ENCODE measurements at regions not wholly inside any gene's neighbourhood (a gene's known extent, or its start where the extent isn't known, plus 50 kb on each side); places are given as distances from the start of the nearest gene placed in this dataset.

GRCh38 chr5:67490543-67491321 lies 294.1 kb upstream of the CD180 start:
- Histone ChIP-seq H3K27me3 (ENCODE audit: control insufficient read depth in 1 of 2, insufficient read depth in 2 of 2, low read length in 2 of 2) (no peaks in the 10 kb centered on the region), H3K4me1 (ENCODE audit: control insufficient read depth, insufficient read depth, low read length) (peaks cover 12% of the 10 kb centered on the region), H3K4me3 (ENCODE audit: low read length in 2 of 2) (no peak overlapping the region), H3K9ac (ENCODE audit: low read length in 2 of 2) (no peak overlapping the region), H3K9me3 (ENCODE audit: control insufficient read depth in 2 of 2, low read length in 2 of 2) (no peaks in the 10 kb centered on the region), H3K27ac (ENCODE audit: low read length) (no peak overlapping the region), H3K36me3 (ENCODE audit: control insufficient read depth in 2 of 2, insufficient read depth in 2 of 2, low read length in 2 of 2) (no peaks in the 10 kb centered on the region)

DNA sequence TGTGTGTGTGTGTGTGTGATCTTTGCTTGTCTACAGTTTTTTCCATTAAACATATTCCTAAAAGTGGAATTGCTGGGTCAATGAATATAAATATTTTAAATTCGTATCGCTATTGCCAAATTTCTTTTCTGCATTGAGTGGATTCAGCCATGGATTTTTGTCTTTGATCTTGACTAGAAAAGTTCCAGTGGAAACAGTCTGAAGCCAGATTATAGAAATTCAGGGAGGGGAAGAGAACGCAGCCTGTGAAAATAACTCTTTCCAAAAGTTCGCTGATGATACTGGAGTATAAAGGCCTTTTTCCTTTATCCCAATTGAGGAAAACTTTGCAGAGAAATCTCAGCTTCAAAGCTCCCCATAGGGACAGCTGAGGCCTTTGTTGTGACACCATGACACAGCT lies 292.3 kb upstream of the CD180 start:
- Histone ChIP-seq H3K27ac (ENCODE audit: low read length) (peak overlapping the region; percentile 26), H3K4me1 (ENCODE audit: control insufficient read depth, insufficient read depth, low read length) (peaks cover 12% of the 10 kb centered on the region), H3K27me3 (ENCODE audit: control insufficient read depth in 1 of 2, insufficient read depth in 2 of 2, low read length in 2 of 2) (no peaks in the 10 kb centered on the region), H3K4me3 (ENCODE audit: low read length in 2 of 2) (no peak overlapping the region), H3K9ac (ENCODE audit: low read length in 2 of 2) (no peak overlapping the region), H3K9me3 (ENCODE audit: control insufficient read depth in 2 of 2, low read length in 2 of 2) (no peaks in the 10 kb centered on the region), H3K36me3 (ENCODE audit: control insufficient read depth in 2 of 2, insufficient read depth in 2 of 2, low read length in 2 of 2) (no peaks in the 10 kb centered on the region)

DNA sequence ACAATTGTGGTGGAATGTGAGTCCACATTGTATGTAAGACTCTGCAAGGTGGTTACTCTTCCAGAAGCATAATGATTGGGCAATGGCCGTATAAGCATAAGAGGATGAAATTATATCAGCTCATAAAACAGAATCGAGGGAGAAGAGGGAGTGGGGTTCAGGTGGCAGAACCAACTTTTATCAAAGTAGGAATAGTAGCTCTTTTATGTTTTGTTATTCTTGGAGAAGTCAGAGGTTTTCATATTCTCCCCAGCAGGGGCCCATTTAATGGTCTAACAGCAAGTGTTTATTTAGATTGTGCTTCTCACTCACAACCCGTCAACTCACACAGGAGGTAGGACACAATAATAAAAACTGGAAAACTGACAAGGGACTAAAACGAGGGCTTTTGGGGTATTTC lies 291.3 kb upstream of the CD180 start:
- no peaks in the 10 kb centered on the region for H3K36me3 ChIP-seq (ENCODE audit: control insufficient read depth in 2 of 2, insufficient read depth in 2 of 2, low read length in 2 of 2)
- H3K9ac ChIP-seq (ENCODE audit: low read length in 2 of 2), result no peak overlapping the region
- no peaks in the 10 kb centered on the region for H3K9me3 ChIP-seq (ENCODE audit: control insufficient read depth in 2 of 2, low read length in 2 of 2)
- H3K27ac ChIP-seq (ENCODE audit: low read length), result no peak overlapping the region
- H3K27me3 ChIP-seq (ENCODE audit: control insufficient read depth in 1 of 2, insufficient read depth in 2 of 2, low read length in 2 of 2), result no peaks in the 10 kb centered on the region
- peaks cover 9% of the 10 kb centered on the region for H3K4me1 ChIP-seq (ENCODE audit: control insufficient read depth, insufficient read depth, low read length)
- no peak overlapping the region for H3K4me3 ChIP-seq (ENCODE audit: low read length in 2 of 2)

DNA sequence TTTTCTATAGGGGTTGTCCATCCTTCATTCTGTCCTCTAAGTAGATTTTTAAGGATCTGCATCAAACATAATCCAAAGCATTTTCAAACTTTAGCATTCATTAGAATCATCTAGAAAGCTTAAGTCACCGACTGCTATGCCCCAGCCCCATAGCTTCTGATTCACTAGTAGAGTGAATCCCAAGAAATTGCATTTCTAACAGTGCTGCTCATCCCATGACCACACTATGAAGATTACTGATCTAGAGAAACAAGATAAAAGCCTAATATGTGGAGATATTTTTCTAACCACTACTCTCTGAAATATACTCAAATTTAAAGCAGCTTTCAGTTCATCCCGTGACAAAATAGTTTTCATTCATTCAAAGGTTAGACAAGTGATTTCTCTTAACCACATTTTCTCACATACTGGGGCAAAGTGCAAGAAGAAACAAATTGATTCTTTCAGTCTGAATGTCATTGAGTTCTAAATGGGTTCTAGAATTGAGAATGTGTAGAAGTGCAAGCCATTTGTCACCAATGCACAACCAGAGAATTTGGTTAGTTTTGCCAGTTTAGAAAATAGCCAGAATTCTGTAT lies 286.9 kb upstream of the CD180 start:
- Histone ChIP-seq H3K4me3 (ENCODE audit: low read length in 2 of 2) (no peak overlapping the region), H3K9ac (ENCODE audit: low read length in 2 of 2) (no peak overlapping the region), H3K36me3 (ENCODE audit: control insufficient read depth in 2 of 2, insufficient read depth in 2 of 2, low read length in 2 of 2) (no peaks in the 10 kb centered on the region), H3K9me3 (ENCODE audit: control insufficient read depth in 2 of 2, low read length in 2 of 2) (no peaks in the 10 kb centered on the region), H3K27ac (ENCODE audit: low read length) (no peak overlapping the region), H3K27me3 (ENCODE audit: control insufficient read depth in 1 of 2, insufficient read depth in 2 of 2, low read length in 2 of 2) (no peaks in the 10 kb centered on the region), H3K4me1 (ENCODE audit: control insufficient read depth, insufficient read depth, low read length) (no peaks in the 10 kb centered on the region)

DNA sequence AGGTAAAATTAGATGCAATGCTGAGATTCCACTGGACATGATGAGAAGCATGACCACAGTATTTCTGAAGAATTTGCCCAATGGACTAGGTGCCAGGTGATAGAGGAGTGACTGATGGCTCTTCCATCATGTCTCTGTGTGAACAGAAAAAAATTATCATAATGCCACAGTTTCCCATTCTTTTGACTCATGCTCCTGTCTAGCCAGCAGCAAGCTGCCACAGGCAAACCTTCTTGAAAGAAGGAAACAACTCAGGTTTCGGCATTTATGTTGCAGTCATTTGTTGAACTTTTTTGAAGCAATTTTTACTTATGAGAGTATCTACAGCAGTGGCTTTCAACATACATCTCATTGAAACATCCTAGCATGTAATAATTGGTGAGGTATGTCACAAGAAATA lies 284.8 kb upstream of the CD180 start:
- no peaks in the 10 kb centered on the region for H3K36me3 ChIP-seq (ENCODE audit: control insufficient read depth in 2 of 2, insufficient read depth in 2 of 2, low read length in 2 of 2)
- H3K9me3 ChIP-seq (ENCODE audit: control insufficient read depth in 2 of 2, low read length in 2 of 2), result no peaks in the 10 kb centered on the region
- no peak overlapping the region for H3K27ac ChIP-seq (ENCODE audit: low read length)
- no peaks in the 10 kb centered on the region for H3K27me3 ChIP-seq (ENCODE audit: control insufficient read depth in 1 of 2, insufficient read depth in 2 of 2, low read length in 2 of 2)
- H3K4me1 ChIP-seq (ENCODE audit: control insufficient read depth, insufficient read depth, low read length), result no peaks in the 10 kb centered on the region
- no peak overlapping the region for H3K4me3 ChIP-seq (ENCODE audit: low read length in 2 of 2)
- H3K9ac ChIP-seq (ENCODE audit: low read length in 2 of 2), result no peak overlapping the region

DNA sequence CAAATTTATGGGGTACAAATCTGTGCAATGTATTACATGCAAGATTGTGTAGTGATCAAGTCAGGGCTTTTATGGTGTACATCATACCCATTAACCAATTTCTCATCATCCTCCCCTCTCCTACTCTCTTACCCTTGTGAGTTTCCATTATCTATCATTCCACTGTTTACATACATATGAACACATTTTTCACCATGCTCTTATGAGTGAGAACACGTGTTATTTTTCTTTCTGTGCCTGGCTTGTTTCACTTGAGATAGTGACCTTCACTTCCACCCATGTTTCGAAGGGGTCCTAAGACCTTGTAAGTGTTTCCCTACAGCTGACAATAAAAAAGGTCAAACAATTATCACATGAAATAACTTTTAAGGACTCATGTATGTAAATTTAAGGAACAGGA lies 281.7 kb upstream of the CD180 start:
- H3K9me3 ChIP-seq (ENCODE audit: control insufficient read depth in 2 of 2, low read length in 2 of 2), result no peaks in the 10 kb centered on the region
- no peak overlapping the region for H3K4me3 ChIP-seq (ENCODE audit: low read length in 2 of 2)
- H3K36me3 ChIP-seq (ENCODE audit: control insufficient read depth in 2 of 2, insufficient read depth in 2 of 2, low read length in 2 of 2), result no peaks in the 10 kb centered on the region
- no peak overlapping the region for H3K9ac ChIP-seq (ENCODE audit: low read length in 2 of 2)
- H3K4me1 ChIP-seq (ENCODE audit: control insufficient read depth, insufficient read depth, low read length), result no peaks in the 10 kb centered on the region
- no peaks in the 10 kb centered on the region for H3K27me3 ChIP-seq (ENCODE audit: control insufficient read depth in 1 of 2, insufficient read depth in 2 of 2, low read length in 2 of 2)
- no peak overlapping the region for H3K27ac ChIP-seq (ENCODE audit: low read length)

DNA sequence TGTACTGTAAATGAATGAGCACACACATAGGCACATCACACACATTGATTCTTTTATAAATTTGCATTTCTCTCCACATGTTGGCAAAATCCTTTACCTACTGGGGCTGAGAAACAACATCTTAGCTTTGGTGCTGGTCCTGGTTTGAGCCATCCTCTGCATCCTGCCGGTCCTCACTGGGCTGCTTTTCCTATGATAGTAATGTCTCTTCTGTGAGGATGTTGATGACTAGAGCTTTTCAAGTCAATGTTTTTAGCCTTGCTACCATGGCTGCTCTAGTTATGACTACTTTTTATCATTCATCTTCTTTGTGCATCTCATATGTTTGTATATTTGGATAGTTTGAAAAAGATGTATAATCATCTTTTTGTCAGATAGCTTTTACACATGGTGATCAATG lies 280.4 kb upstream of the CD180 start:
- Histone ChIP-seq H3K9me3 (ENCODE audit: control insufficient read depth in 2 of 2, low read length in 2 of 2) (no peaks in the 10 kb centered on the region), H3K36me3 (ENCODE audit: control insufficient read depth in 2 of 2, insufficient read depth in 2 of 2, low read length in 2 of 2) (no peaks in the 10 kb centered on the region), H3K4me3 (ENCODE audit: low read length in 2 of 2) (no peak overlapping the region), H3K4me1 (ENCODE audit: control insufficient read depth, insufficient read depth, low read length) (no peaks in the 10 kb centered on the region), H3K9ac (ENCODE audit: low read length in 2 of 2) (no peak overlapping the region), H3K27me3 (ENCODE audit: control insufficient read depth in 1 of 2, insufficient read depth in 2 of 2, low read length in 2 of 2) (no peaks in the 10 kb centered on the region), H3K27ac (ENCODE audit: low read length) (no peak overlapping the region)

- no peak overlapping the region for H3K27ac ChIP-seq (ENCODE audit: low read length)
- no peaks in the 10 kb centered on the region for H3K4me1 ChIP-seq (ENCODE audit: control insufficient read depth, insufficient read depth, low read length)
These were observed 279.9 kb upstream of the CD180 start for GRCh38 chr5:67476531-67476930.

GRCh38 chr5:67475489-67475888 lies 278.9 kb upstream of the CD180 start:
- H3K27me3 ChIP-seq (ENCODE audit: control insufficient read depth in 1 of 2, insufficient read depth in 2 of 2, low read length in 2 of 2), result no peaks in the 10 kb centered on the region
- H3K36me3 ChIP-seq (ENCODE audit: control insufficient read depth in 2 of 2, insufficient read depth in 2 of 2, low read length in 2 of 2), result no peaks in the 10 kb centered on the region
- H3K27ac ChIP-seq (ENCODE audit: low read length), result peak overlapping the region; percentile 13
- no peaks in the 10 kb centered on the region for H3K9me3 ChIP-seq (ENCODE audit: control insufficient read depth in 2 of 2, low read length in 2 of 2)
- H3K4me1 ChIP-seq (ENCODE audit: control insufficient read depth, insufficient read depth, low read length), result no peaks in the 10 kb centered on the region
- peak overlapping the region; percentile 44 to 51 for H3K4me3 ChIP-seq (ENCODE audit: low read length in 2 of 2)
- no peak overlapping the region for H3K9ac ChIP-seq (ENCODE audit: low read length in 2 of 2)

More at GRCh38 chr5:67476531-67476930, 279.9 kb upstream of the CD180 start:
- H3K36me3 ChIP-seq (ENCODE audit: control insufficient read depth in 2 of 2, insufficient read depth in 2 of 2, low read length in 2 of 2), result no peaks in the 10 kb centered on the region
- no peaks in the 10 kb centered on the region for H3K27me3 ChIP-seq (ENCODE audit: control insufficient read depth in 1 of 2, insufficient read depth in 2 of 2, low read length in 2 of 2)
- H3K9ac ChIP-seq (ENCODE audit: low read length in 2 of 2), result no peak overlapping the region
- no peaks in the 10 kb centered on the region for H3K9me3 ChIP-seq (ENCODE audit: control insufficient read depth in 2 of 2, low read length in 2 of 2)
- no peak overlapping the region for H3K4me3 ChIP-seq (ENCODE audit: low read length in 2 of 2)

- H3K27ac ChIP-seq (ENCODE audit: low read length), result no peak overlapping the region
- no peaks in the 10 kb centered on the region for H3K4me1 ChIP-seq (ENCODE audit: control insufficient read depth, insufficient read depth, low read length)
- no peaks in the 10 kb centered on the region for H3K36me3 ChIP-seq (ENCODE audit: control insufficient read depth in 2 of 2, insufficient read depth in 2 of 2, low read length in 2 of 2)
- H3K9me3 ChIP-seq (ENCODE audit: control insufficient read depth in 2 of 2, low read length in 2 of 2), result no peaks in the 10 kb centered on the region
- H3K27me3 ChIP-seq (ENCODE audit: control insufficient read depth in 1 of 2, insufficient read depth in 2 of 2, low read length in 2 of 2), result no peaks in the 10 kb centered on the region
- no peak overlapping the region for H3K9ac ChIP-seq (ENCODE audit: low read length in 2 of 2)
- no peak overlapping the region for H3K4me3 ChIP-seq (ENCODE audit: low read length in 2 of 2)
These were observed 278.1 kb upstream of the CD180 start for GRCh38 chr5:67474597-67475238.

GRCh38 chr5:67467110-67467509 lies 270.5 kb upstream of the CD180 start:
- no peaks in the 10 kb centered on the region for H3K27me3 ChIP-seq (ENCODE audit: control insufficient read depth in 1 of 2, insufficient read depth in 2 of 2, low read length in 2 of 2)
- H3K9me3 ChIP-seq (ENCODE audit: control insufficient read depth in 2 of 2, low read length in 2 of 2), result no peaks in the 10 kb centered on the region
- no peak overlapping the region for H3K27ac ChIP-seq (ENCODE audit: low read length)
- H3K36me3 ChIP-seq (ENCODE audit: control insufficient read depth in 2 of 2, insufficient read depth in 2 of 2, low read length in 2 of 2), result no peaks in the 10 kb centered on the region
- H3K4me1 ChIP-seq (ENCODE audit: control insufficient read depth, insufficient read depth, low read length), result no peaks in the 10 kb centered on the region
- no peak overlapping the region for H3K9ac ChIP-seq (ENCODE audit: low read length in 2 of 2)
- H3K4me3 ChIP-seq (ENCODE audit: low read length in 2 of 2), result no peak overlapping the region

All from stomach smooth muscle (tissue), 2 donors.